ENCODE measurements at regions not wholly inside any gene's neighbourhood (a gene's known extent, or its start where the extent isn't known, plus 50 kb on each side); places are given as distances from the start of the nearest gene placed in this dataset.
"Not testable (repeated sequence)": the region's sequence is repeated elsewhere in the genome, so short reads cannot be mapped to it uniquely, and the experiment has no call there.

- DNase-seq = no peak
Observed at GRCh38 chr5:166750376-166750775, 1541.1 kb upstream of the WWC1 start.

- no peak for DNase-seq
Observed at GRCh38 chr5:166758151-166758550, 1533.3 kb upstream of the WWC1 start.

- no peak for DNase-seq
Observed at GRCh38 chr5:166767858-166768257, 1523.6 kb upstream of the WWC1 start.

- DNase-seq = no peak
Observed at GRCh38 chr5:166768536-166768935, 1522.9 kb upstream of the WWC1 start.

- DNase-seq = no peak
Observed at GRCh38 chr5:166772770-166773169, 1518.7 kb upstream of the WWC1 start.

GRCh38 chr5:166781737-166782136 is 1509.7 kb upstream of the WWC1 start:
- DNase-seq = no peak

- no peak for DNase-seq
Observed at GRCh38 chr5:166784545-166785078, 1506.8 kb upstream of the WWC1 start.

GRCh38 chr5:166786178-166786577 is 1505.3 kb upstream of the WWC1 start:
- no peak for DNase-seq

- DNase-seq = no peak
Observed at GRCh38 chr5:166786889-166787288, 1504.6 kb upstream of the WWC1 start.

GRCh38 chr5:166788050-166788449 is 1503.4 kb upstream of the WWC1 start:
- DNase-seq = no peak

- no peak for DNase-seq
Observed at GRCh38 chr5:166795756-166796155, 1495.7 kb upstream of the WWC1 start.

- no peak for DNase-seq
Observed at GRCh38 chr5:166803058-166803457, 1488.4 kb upstream of the WWC1 start.

- DNase-seq = not testable (repeated sequence)
Observed at GRCh38 chr5:166804223-166804622, 1487.2 kb upstream of the WWC1 start.

GRCh38 chr5:166804693-166805092 is 1486.8 kb upstream of the WWC1 start:
- not testable (repeated sequence) for DNase-seq

- not testable (repeated sequence) for DNase-seq
Observed at GRCh38 chr5:166810093-166810658, 1481.3 kb upstream of the WWC1 start.

- DNase-seq = no peak
Observed at GRCh38 chr5:166810721-166811120, 1480.7 kb upstream of the WWC1 start.

GRCh38 chr5:166823360-166823759 is 1468.1 kb upstream of the WWC1 start:
- no peak for DNase-seq

GRCh38 chr5:166834246-166834645 is 1457.2 kb upstream of the WWC1 start:
- DNase-seq = no peak

- DNase-seq = no peak
Observed at GRCh38 chr5:166845044-166845443, 1446.4 kb upstream of the WWC1 start.

GRCh38 chr5:166856791-166857190 is 1434.7 kb upstream of the WWC1 start:
- no peak for DNase-seq

GRCh38 chr5:166860426-166860825 is 1431.0 kb upstream of the WWC1 start:
- no peak for DNase-seq

GRCh38 chr5:166862581-166862980 is 1428.9 kb upstream of the WWC1 start:
- no peak for DNase-seq

GRCh38 chr5:166865206-166865605 is 1426.2 kb upstream of the WWC1 start:
- DNase-seq = no peak

GRCh38 chr5:166880456-166880855 is 1411.0 kb upstream of the WWC1 start:
- DNase-seq = no peak

- DNase-seq = no peak
Observed at GRCh38 chr5:166881802-166882201, 1409.6 kb upstream of the WWC1 start.

All from NCI-H2029 treated with DMSO at 0.1 percent for 48 hours (cell line).